Liver (tissue), 3 donors: ENCODE measurements at regions not wholly inside any gene's neighbourhood (a gene's known extent, or its start where the extent isn't known, plus 50 kb on each side); places are given as distances from the start of the nearest gene placed in this dataset.

ENCODE experiments used
- CTCF ChIP-seq: fragments of 150-350 bp; IDR thresholded peaks from 2 replicates; pipeline ENCODE4 v1.5.1; 2017; ENCODE audit warnings: improper control_type of control experiment, low read depth, low read length; ENCODE audit not compliant: missing input control
- EGR1 ChIP-seq, 2 donors: IDR thresholded peaks; 2 replicates each; pipeline ENCODE4 v1.6.1; 2016 to 2018; ENCODE audit warnings: antibody characterized with exemption in 2 of 2, low read depth in 2 of 2
- GABPA ChIP-seq, 2 donors: IDR thresholded peaks in 1 of 2; conservative IDR thresholded peaks in 1 of 2; 2 replicates each; pipeline ENCODE4 v1.6.1; 2016; ENCODE audit warnings: antibody characterized with exemption in 2 of 2, mild to moderate bottlenecking in 1 of 2, moderate library complexity in 1 of 2
- JUND ChIP-seq, 2 donors: IDR thresholded peaks; 2 replicates each; pipeline ENCODE4 v1.6.1; 2016; ENCODE audit warnings: antibody characterized with exemption in 2 of 2
- MAX ChIP-seq: IDR thresholded peaks from 2 replicates; pipeline ENCODE4 v1.6.1; 2016; ENCODE audit warnings: antibody characterized with exemption
- RAD21 ChIP-seq, 2 donors: IDR thresholded peaks; 2 replicates each; pipeline ENCODE4 v1.6.1; 2016; ENCODE audit warnings: antibody characterized with exemption in 2 of 2, mild to moderate bottlenecking in 2 of 2
- RXRA ChIP-seq, 2 donors: IDR thresholded peaks; 2 replicates each; pipeline ENCODE4 v1.6.1; 2017 to 2018; ENCODE audit warnings: antibody characterized with exemption in 2 of 2, mild to moderate bottlenecking in 1 of 2
- SP1 ChIP-seq: IDR thresholded peaks from 2 replicates; pipeline ENCODE4 v1.6.1; 2018; ENCODE audit warnings: antibody characterized with exemption, mild to moderate bottlenecking
- YY1 ChIP-seq: IDR thresholded peaks from 2 replicates; pipeline ENCODE4 v1.6.1; 2016; ENCODE audit warnings: antibody characterized with exemption, mild to moderate bottlenecking
- TF ChIP-seq, protein P1 (sequence below): IDR thresholded peaks from 2 replicates; pipeline ENCODE4 v1.6.1; 2016; ENCODE audit warnings: antibody characterized with exemption
- donor health status: healthy.
- donor health status: healthy.

DNA sequence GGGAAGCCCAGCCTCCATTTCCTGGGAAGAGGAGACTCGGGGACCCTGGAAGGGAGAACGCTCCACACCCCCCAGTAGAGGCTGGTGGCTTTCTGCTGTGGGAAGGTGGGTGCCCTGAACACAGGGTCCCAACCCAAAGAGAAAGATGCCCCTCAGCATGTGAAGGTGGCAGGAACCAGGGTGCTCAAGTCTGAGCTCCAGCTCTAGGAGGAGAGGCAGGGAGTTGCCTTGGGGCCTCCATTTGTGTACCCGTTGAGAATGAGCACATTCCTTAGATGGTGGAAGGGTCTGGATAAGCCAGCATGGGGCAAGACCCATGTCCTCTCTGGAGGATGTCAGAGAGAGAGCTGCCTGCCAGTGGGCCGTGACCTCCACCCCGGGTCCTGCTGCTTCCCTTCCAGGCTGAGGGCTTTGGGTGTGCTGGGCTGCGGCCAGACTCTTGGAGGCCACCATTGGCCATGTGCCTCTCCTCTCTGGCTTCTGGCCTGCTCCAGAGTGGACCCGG, 212.4 kb downstream of the TBC1D2B start:
- TF ChIP-seq CTCF (no peak), GABPA (IDR thresholded peaks at IDR 0.05 in 1 of 2, conservative IDR thresholded peaks at IDR 0.05 in 1 of 2) (no peak), RAD21 (IDR thresholded peaks at IDR 0.05) (no peak), EGR1 (IDR thresholded peaks at IDR 0.05; ENCODE audit: low read depth in 2 of 2) (no peak), SP1 (no peak), JUND (IDR thresholded peaks at IDR 0.05) (no peak), YY1 (no peak), MAX (no peak), RXRA (IDR thresholded peaks at IDR 0.05) (no peak)
- TF ChIP-seq, protein P1, sequence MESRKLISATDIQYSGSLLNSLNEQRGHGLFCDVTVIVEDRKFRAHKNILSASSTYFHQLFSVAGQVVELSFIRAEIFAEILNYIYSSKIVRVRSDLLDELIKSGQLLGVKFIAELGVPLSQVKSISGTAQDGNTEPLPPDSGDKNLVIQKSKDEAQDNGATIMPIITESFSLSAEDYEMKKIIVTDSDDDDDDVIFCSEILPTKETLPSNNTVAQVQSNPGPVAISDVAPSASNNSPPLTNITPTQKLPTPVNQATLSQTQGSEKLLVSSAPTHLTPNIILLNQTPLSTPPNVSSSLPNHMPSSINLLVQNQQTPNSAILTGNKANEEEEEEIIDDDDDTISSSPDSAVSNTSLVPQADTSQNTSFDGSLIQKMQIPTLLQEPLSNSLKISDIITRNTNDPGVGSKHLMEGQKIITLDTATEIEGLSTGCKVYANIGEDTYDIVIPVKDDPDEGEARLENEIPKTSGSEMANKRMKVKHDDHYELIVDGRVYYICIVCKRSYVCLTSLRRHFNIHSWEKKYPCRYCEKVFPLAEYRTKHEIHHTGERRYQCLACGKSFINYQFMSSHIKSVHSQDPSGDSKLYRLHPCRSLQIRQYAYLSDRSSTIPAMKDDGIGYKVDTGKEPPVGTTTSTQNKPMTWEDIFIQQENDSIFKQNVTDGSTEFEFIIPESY: no peak
